HepG2 (cell line): ENCODE measurements at regions not wholly inside any gene's neighbourhood (a gene's known extent, or its start where the extent isn't known, plus 50 kb on each side); places are given as distances from the start of the nearest gene placed in this dataset.

ENCODE experiments used
- ATAC-seq: fragments of 200-7000 bp; cut with Tn5 transposase; 3 replicates; pipeline ENCODE4 v1.9.1; 2020; ENCODE audit warnings: mild to moderate bottlenecking, moderate library complexity
- BruUV-seq: library from RNA; stranded (reverse); fragments of 400-500 nt; replicated peaks from 2 replicates; lab custom pipeline; 2021; lab: Mats Ljungman, UMichigan
- CTCF ChIA-PET: fragments of 300-600 bp; formaldehyde crosslinking; extraction: SDS; loops from one replicate; lab custom pipeline; 2021; ENCODE audit warnings: low total read pairs, inconsistent platforms, low intra/inter-chr PET ratio; lab: Yijun Ruan, JAX
- POLR2A ChIA-PET: fragments of 350-600 bp; sonication (Branson Sonifier 250); formaldehyde crosslinking; loops from one replicate; lab custom pipeline; 2020; ENCODE audit warnings: antibody characterized with exemption, inconsistent platforms; lab: Yijun Ruan, JAX
- DNase-seq: peaks from one replicate; pipeline ENCODE4 v3.0.0-alpha.2; 2015; ENCODE audit warnings: low spot score
- FAIRE-seq: peaks from 3 replicates; lab custom pipeline; 2011; peaks lifted over from hg19 to GRCh38; lab: Jason Lieb, UNC
- H2AFZ ChIP-seq: one replicate; pipeline ENCODE4 v1.6.1; 2011; ENCODE audit warnings: low read length, inconsistent platforms
- H3K27ac ChIP-seq: fragments of 300-600 bp; 3 replicates; pipeline ENCODE4 v1.8.0; 2011; ENCODE audit warnings: mixed run types, mild to moderate bottlenecking, mixed read lengths, low read length, inconsistent platforms; ENCODE audit not compliant: insufficient read depth; ENCODE audit errors: extremely low read length
- H3K27me3 ChIP-seq, 2 experiments: fragments of 200-600 bp in 1 of 2; 2 replicates in 1 of 2; 3 replicates in 1 of 2; pipeline versions ENCODE4 v1.6.0 to v1.8.0; 2011; ENCODE audit warnings: low read length in 2 of 2, mild to moderate bottlenecking in 2 of 2, moderate library complexity in 2 of 2, inconsistent platforms in 1 of 2; ENCODE audit not compliant: insufficient read depth in 2 of 2, control insufficient read depth in 1 of 2
- H3K36me3 ChIP-seq, 2 experiments: fragments of 200-600 bp in 1 of 2; replicated peaks in 1 of 2; 2 replicates in 1 of 2; 3 replicates in 1 of 2; pipeline versions ENCODE4 v1.5.1 to v1.8.0; 2011; ENCODE audit warnings: low read length in 2 of 2, inconsistent platforms in 1 of 2; ENCODE audit not compliant: insufficient read depth in 2 of 2, control insufficient read depth in 1 of 2
- H3K4me1 ChIP-seq: 2 replicates; pipeline ENCODE4 v1.5.1; 2012; ENCODE audit warnings: low read length, inconsistent platforms; ENCODE audit not compliant: insufficient read depth
- H3K4me2 ChIP-seq: 2 replicates; pipeline ENCODE4 v1.6.0; 2011; ENCODE audit warnings: low read depth, low read length, inconsistent platforms
- H3K4me3 ChIP-seq, 3 experiments: fragments of 200-600 bp in 1 of 3; sonication (generic), shearing (Covaris generic) in 1 of 3; replicated peaks in 1 of 3; 2 replicates each; pipeline ENCODE4 v1.5.1; 2011 to 2016; ENCODE audit warnings: low read length in 3 of 3, inconsistent platforms in 2 of 3, low read depth in 2 of 3, mild to moderate bottlenecking in 2 of 3, control low read depth in 1 of 3, mixed read lengths in 1 of 3; ENCODE audit not compliant: insufficient read depth in 1 of 3
- H3K79me2 ChIP-seq: one replicate; pipeline ENCODE4 v1.6.1; 2011; ENCODE audit warnings: low read length, inconsistent platforms; ENCODE audit not compliant: insufficient read depth
- H3K9ac ChIP-seq: 2 replicates; pipeline ENCODE4 v1.6.0; 2011; ENCODE audit warnings: mild to moderate bottlenecking, low read depth, low read length, inconsistent platforms; ENCODE audit not compliant: insufficient read depth
- H3K9me3 ChIP-seq: 2 replicates; pipeline ENCODE4 v1.5.1; 2012; ENCODE audit warnings: mild to moderate bottlenecking, low read length
- H4K20me1 ChIP-seq: 2 replicates; pipeline ENCODE4 v1.6.0; 2011; ENCODE audit warnings: inconsistent platforms, mild to moderate bottlenecking, low read length, moderate library complexity; ENCODE audit not compliant: insufficient read depth
- CREB1 ChIP-seq, 2 experiments: fragments of 450-650 bp in 1 of 2; IDR thresholded peaks; 2 replicates each; pipeline ENCODE4 v1.6.1; 2016 to 2017; ENCODE audit warnings: control low read depth in 1 of 2, mild to moderate bottlenecking in 1 of 2, missing compliant biosample characterization in 1 of 2, missing genetic modification characterization in 1 of 2
- DMAP1 ChIP-seq: IDR thresholded peaks from 2 replicates; pipeline ENCODE4 v1.6.1; 2016
- NFIC ChIP-seq: IDR thresholded peaks from 2 replicates; pipeline ENCODE4 v1.6.1; 2012; ENCODE audit warnings: mild to moderate bottlenecking, low read length, inconsistent platforms
- PAWR ChIP-seq: sonication (generic); formaldehyde crosslinking; IDR thresholded peaks from 2 replicates; pipeline ENCODE4 v1.4.0; 2020; ENCODE audit warnings: missing genetic modification reagents, mild to moderate bottlenecking, borderline replicate concordance
- SIN3A ChIP-seq: IDR thresholded peaks from 2 replicates; pipeline ENCODE4 v1.6.1; 2011; ENCODE audit warnings: low read depth, mild to moderate bottlenecking, control low read depth, low read length, borderline replicate concordance
- SMARCC2 ChIP-seq: fragments of 450-650 bp; IDR thresholded peaks from 2 replicates; pipeline ENCODE4 v1.6.1; 2017; ENCODE audit warnings: antibody characterized with exemption, mild to moderate bottlenecking
- SNAI1 ChIP-seq: sonication (generic); formaldehyde crosslinking; IDR thresholded peaks from 2 replicates; pipeline ENCODE4 v1.5.0; 2020; ENCODE audit warnings: mild to moderate bottlenecking, missing genetic modification reagents, borderline replicate concordance
- ZNF343 ChIP-seq: sonication (generic); formaldehyde crosslinking; IDR thresholded peaks from 2 replicates; pipeline ENCODE4 v1.4.0; 2020; ENCODE audit warnings: mild to moderate bottlenecking, missing genetic modification reagents
- ZNF382 ChIP-seq: sonication (generic); formaldehyde crosslinking; IDR thresholded peaks from 2 replicates; pipeline ENCODE4 v1.5.0; 2020; ENCODE audit warnings: missing genetic modification reagents, mild to moderate bottlenecking, borderline replicate concordance
- ZNF749 ChIP-seq: sonication (generic); formaldehyde crosslinking; IDR thresholded peaks from 2 replicates; pipeline ENCODE4 v1.8.0; 2022; ENCODE audit warnings: mild to moderate bottlenecking, missing genetic modification reagents, moderate library complexity, borderline replicate concordance
- WGBS: methylation state at CpG from one replicate; pipeline ENCODE4 v1.1.6; 2017; ENCODE audit warnings: low lambda C conversion rate; 5-methylcytosine and 5-hydroxymethylcytosine counted together
- in situ Hi-C: cut with HindIII; loops from 2 replicates; pipeline ENCODE4 v1.10.0; 2017; ENCODE audit warnings: low pct_unique_long_range_greater_than_20kb; ENCODE audit not compliant: extremely low pct_ligation_motif_present
- intact Hi-C: fragments of 100-400 bp; cut with micrococcal nuclease; formaldehyde crosslinking; loops from one replicate; pipeline ENCODE4 v1.10.0; 2022; ENCODE audit not compliant: unreplicated experiment
- TF ChIP-seq, protein P1 (sequence below): sonication (generic); formaldehyde crosslinking; IDR thresholded peaks from 2 replicates; pipeline ENCODE4 v1.8.1; 2023; ENCODE audit warnings: missing genetic modification reagents, mild to moderate bottlenecking, borderline replicate concordance
- TF ChIP-seq, protein P2 (sequence below): sonication (generic); formaldehyde crosslinking; IDR thresholded peaks from 2 replicates; pipeline ENCODE4 v1.4.0; 2020; ENCODE audit warnings: missing genetic modification reagents, borderline replicate concordance
- TF ChIP-seq, protein P3 (sequence below): IDR thresholded peaks from 2 replicates; pipeline ENCODE4 v1.6.1; 2016; ENCODE audit warnings: low read depth, control low read depth
- TF ChIP-seq, protein P4 (sequence below): sonication (generic); formaldehyde crosslinking; IDR thresholded peaks from 2 replicates; pipeline ENCODE4 v1.5.1; 2020; ENCODE audit warnings: missing genetic modification reagents, mild to moderate bottlenecking, borderline replicate concordance

DNA sequence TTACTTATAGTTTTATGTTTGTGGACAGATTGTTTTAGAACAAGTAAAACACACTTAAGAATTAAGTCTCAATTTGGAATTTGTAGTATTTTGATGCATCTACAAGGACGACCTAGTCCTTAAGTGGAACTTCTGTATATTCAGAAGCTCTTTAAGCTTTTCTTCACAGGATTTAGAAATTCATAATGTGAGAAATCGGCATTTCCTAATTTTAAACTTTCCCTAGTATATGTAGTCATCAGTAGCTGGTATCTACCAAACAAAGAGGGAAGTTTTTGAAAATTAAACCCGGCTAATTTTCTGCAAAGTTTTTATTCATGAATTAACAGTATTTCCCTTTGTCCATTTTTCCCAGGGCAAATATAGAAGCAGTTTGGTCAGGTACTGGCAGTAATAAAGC, 203.6 kb downstream of the CDRT15L2 start:
- Histone ChIP-seq H3K36me3 (no peaks in the 10 kb centered on the region), H3K9ac (no peak overlapping the region), H3K9me3 (no peaks in the 10 kb centered on the region), H4K20me1 (no peaks in the 10 kb centered on the region), H3K4me3 (no peak overlapping the region), H2AFZ (no peak overlapping the region), H3K79me2 (no peaks in the 10 kb centered on the region)
- in situ Hi-C loops: no loop called here
- POLR2A ChIA-PET: no interaction called here
- no peak for FAIRE-seq
- BruUV-seq: no TSS peak
- no peak for ATAC-seq
- TF ChIP-seq, protein P1, sequence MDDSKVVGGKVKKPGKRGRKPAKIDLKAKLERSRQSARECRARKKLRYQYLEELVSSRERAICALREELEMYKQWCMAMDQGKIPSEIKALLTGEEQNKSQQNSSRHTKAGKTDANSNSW (CRISPR knock-in tag): no peak
- TF ChIP-seq SIN3A (no peak), PAWR (CRISPR knock-in tag) (no peak)
- TF ChIP-seq, all 625 proteins: peak for 0
- DNase-seq: no peak
- intact Hi-C loops: no loop called here
- Histone ChIP-seq H3K4me2 (no peak overlapping the region), H3K4me1 (no peaks in the 10 kb centered on the region), H3K27me3 (no peaks in the 10 kb centered on the region; a peak in 1 of 5 replicates), H3K27ac (no peak overlapping the region)
- CTCF ChIA-PET: no interaction called here
- 16% methylated on average over 3 of the region's 3 CpGs for WGBS

DNA sequence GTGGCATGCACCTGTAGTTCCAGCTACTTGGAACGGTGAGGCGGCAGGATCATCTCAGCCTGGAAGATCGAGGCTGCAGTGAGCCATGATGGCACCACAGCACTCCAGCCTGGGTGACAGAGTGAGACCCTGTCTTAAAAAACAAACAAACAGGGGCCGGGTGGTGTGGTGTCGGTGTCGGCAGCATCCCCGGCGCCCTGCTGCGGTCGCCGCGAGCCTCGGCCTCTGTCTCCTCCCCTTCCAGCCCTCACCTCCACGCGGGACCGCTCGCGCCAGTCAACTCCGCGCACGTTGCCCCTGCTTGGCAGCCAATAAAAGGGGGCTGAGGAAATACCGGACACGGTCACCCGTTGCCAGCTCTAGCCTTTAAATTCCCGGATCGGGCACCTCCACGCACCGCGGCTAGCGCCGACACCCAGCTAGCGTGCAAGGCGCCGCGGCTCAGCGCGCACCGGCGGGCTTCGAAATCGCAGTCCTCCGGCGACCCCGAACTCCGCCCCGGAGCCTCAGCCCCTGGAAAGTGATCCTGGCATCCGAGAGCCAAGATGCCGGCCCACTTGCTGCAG, 204.7 kb downstream of the CDRT15L2 start:
- ATAC-seq: peak; percentile 39; the same call in 2 of the 3 replicates
- no peak for FAIRE-seq
- CTCF ChIA-PET: no interaction called here
- TF ChIP-seq, protein P2, sequence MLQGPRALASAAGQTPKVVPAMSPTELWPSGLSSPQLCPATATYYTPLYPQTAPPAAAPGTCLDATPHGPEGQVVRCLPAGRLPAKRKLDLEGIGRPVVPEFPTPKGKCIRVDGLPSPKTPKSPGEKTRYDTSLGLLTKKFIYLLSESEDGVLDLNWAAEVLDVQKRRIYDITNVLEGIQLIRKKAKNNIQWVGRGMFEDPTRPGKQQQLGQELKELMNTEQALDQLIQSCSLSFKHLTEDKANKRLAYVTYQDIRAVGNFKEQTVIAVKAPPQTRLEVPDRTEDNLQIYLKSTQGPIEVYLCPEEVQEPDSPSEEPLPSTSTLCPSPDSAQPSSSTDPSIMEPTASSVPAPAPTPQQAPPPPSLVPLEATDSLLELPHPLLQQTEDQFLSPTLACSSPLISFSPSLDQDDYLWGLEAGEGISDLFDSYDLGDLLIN (CRISPR knock-in tag): no peak
- TF ChIP-seq, protein P3, sequence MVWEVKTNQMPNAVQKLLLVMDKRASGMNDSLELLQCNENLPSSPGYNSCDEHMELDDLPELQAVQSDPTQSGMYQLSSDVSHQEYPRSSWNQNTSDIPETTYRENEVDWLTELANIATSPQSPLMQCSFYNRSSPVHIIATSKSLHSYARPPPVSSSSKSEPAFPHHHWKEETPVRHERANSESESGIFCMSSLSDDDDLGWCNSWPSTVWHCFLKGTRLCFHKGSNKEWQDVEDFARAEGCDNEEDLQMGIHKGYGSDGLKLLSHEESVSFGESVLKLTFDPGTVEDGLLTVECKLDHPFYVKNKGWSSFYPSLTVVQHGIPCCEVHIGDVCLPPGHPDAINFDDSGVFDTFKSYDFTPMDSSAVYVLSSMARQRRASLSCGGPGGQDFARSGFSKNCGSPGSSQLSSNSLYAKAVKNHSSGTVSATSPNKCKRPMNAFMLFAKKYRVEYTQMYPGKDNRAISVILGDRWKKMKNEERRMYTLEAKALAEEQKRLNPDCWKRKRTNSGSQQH: no peak
- TF ChIP-seq SMARCC2 (no peak), SNAI1 (no peak), ZNF382 (no peak), DMAP1 (no peak), ZNF749 (CRISPR knock-in tag) (no peak), CREB1 (IDR thresholded peaks at IDR 0.05) (no peak), CREB1 (CRISPR knock-in tag; IDR thresholded peaks at IDR 0.05) (no peak), NFIC (no peak), ZNF343 (CRISPR knock-in tag) (no peak)
- TF ChIP-seq, protein P4, sequence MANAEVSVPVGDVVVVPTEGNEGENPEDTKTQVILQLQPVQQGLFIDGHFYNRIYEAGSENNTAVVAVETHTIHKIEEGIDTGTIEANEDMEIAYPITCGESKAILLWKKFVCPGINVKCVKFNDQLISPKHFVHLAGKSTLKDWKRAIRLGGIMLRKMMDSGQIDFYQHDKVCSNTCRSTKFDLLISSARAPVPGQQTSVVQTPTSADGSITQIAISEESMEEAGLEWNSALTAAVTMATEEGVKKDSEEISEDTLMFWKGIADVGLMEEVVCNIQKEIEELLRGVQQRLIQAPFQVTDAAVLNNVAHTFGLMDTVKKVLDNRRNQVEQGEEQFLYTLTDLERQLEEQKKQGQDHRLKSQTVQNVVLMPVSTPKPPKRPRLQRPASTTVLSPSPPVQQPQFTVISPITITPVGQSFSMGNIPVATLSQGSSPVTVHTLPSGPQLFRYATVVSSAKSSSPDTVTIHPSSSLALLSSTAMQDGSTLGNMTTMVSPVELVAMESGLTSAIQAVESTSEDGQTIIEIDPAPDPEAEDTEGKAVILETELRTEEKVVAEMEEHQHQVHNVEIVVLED (CRISPR knock-in tag): no peak

More for the DNA sequence above, 204.7 kb downstream of the CDRT15L2 start:
- Histone ChIP-seq H4K20me1 (no peaks in the 10 kb centered on the region), H3K9me3 (no peaks in the 10 kb centered on the region), H3K4me1 (no peaks in the 10 kb centered on the region), H3K79me2 (no peaks in the 10 kb centered on the region), H3K4me3 (no peak overlapping the region), H3K27me3 (no peaks in the 10 kb centered on the region; a peak in 1 of 5 replicates), H2AFZ (no peak overlapping the region), H3K36me3 (no peaks in the 10 kb centered on the region), H3K9ac (no peak overlapping the region), H3K4me2 (no peak overlapping the region), H3K27ac (no peak overlapping the region)
- no TSS peak for BruUV-seq
- POLR2A ChIA-PET: no interaction called here
- intact Hi-C loops (no loop called here), in situ Hi-C loops (no loop called here)
- 77% methylated on average over 37 of the region's 48 CpGs for WGBS
- DNase-seq: no peak
